GM23248 (cell line): ENCODE measurements at regions not wholly inside any gene's neighbourhood (a gene's known extent, or its start where the extent isn't known, plus 50 kb on each side); places are given as distances from the start of the nearest gene placed in this dataset.

ENCODE experiments used
- DNase-seq: peaks from one replicate; pipeline ENCODE4 v3.0.0-alpha.2; 2015
- H2AFZ ChIP-seq: fragments of 200-600 bp; sonication (generic); 2 replicates; pipeline ENCODE4 v1.6.1; 2016; ENCODE audit warnings: antibody characterized with exemption
- H3F3A ChIP-seq: fragments of 200-600 bp; sonication (generic); 2 replicates; pipeline ENCODE4 v1.6.1; 2016; ENCODE audit warnings: mild to moderate bottlenecking, antibody characterized with exemption, mixed run types; ENCODE audit not compliant: insufficient read depth
- H3K27ac ChIP-seq: fragments of 200-600 bp; sonication (generic); 2 replicates; pipeline ENCODE4 v1.5.1; 2016; ENCODE audit warnings: mild to moderate bottlenecking
- H3K27me3 ChIP-seq: fragments of 200-600 bp; sonication (generic); replicated peaks from 2 replicates; pipeline ENCODE4 v1.6.1; 2016; ENCODE audit warnings: mild to moderate bottlenecking; ENCODE audit not compliant: insufficient read depth
- H3K36me3 ChIP-seq: fragments of 200-600 bp; sonication (generic); 2 replicates; pipeline ENCODE4 v1.6.1; 2016; ENCODE audit warnings: low read depth, mild to moderate bottlenecking
- H3K4me1 ChIP-seq: fragments of 200-600 bp; sonication (generic); 2 replicates; pipeline ENCODE4 v1.6.1; 2016; ENCODE audit warnings: mild to moderate bottlenecking; ENCODE audit not compliant: insufficient read depth
- H3K4me2 ChIP-seq: fragments of 200-600 bp; sonication (generic); one replicate; pipeline ENCODE4 v1.6.1; 2016; ENCODE audit warnings: mild to moderate bottlenecking; ENCODE audit not compliant: unreplicated experiment
- H3K4me3 ChIP-seq: fragments of 200-600 bp; sonication (generic); 2 replicates; pipeline ENCODE4 v1.5.1; 2016; ENCODE audit warnings: mild to moderate bottlenecking
- H3K79me2 ChIP-seq: fragments of 200-600 bp; sonication (generic); 2 replicates; pipeline ENCODE4 v1.6.1; 2016; ENCODE audit warnings: mild to moderate bottlenecking; ENCODE audit not compliant: insufficient read depth
- H3K9ac ChIP-seq: fragments of 200-600 bp; sonication (generic); 2 replicates; pipeline ENCODE4 v1.6.1; 2016; ENCODE audit warnings: mild to moderate bottlenecking
- H3K9me2 ChIP-seq: fragments of 200-600 bp; sonication (generic); 2 replicates; pipeline ENCODE4 v1.6.1; 2016; ENCODE audit warnings: mixed run types, mild to moderate bottlenecking, moderate library complexity; ENCODE audit not compliant: insufficient read depth
- H3K9me3 ChIP-seq: fragments of 200-600 bp; sonication (generic); one replicate; pipeline ENCODE4 v1.6.1; 2017; ENCODE audit warnings: low read depth
- H4K20me1 ChIP-seq: fragments of 200-600 bp; sonication (generic); 2 replicates; pipeline ENCODE4 v1.6.0; 2016; ENCODE audit not compliant: insufficient read depth
- EZH2 ChIP-seq: fragments of 200-600 bp; sonication (generic); IDR thresholded peaks from 2 replicates; pipeline ENCODE4 v1.6.1; 2018; ENCODE audit warnings: antibody characterized with exemption, mild to moderate bottlenecking; ENCODE audit not compliant: insufficient read depth, poor library complexity, severe bottlenecking
- EZH2phosphoT487 ChIP-seq: fragments of 200-600 bp; sonication (generic); IDR thresholded peaks from 2 replicates; pipeline ENCODE4 v1.6.1; 2018; ENCODE audit warnings: antibody characterized with exemption, moderate library complexity, mild to moderate bottlenecking, low read depth; ENCODE audit not compliant: insufficient read depth
- WGBS, 2 experiments: methylation state at CpG; one replicate each; pipeline ENCODE4 v1.1.6; 2015 to 2017; ENCODE audit warnings: low lambda C conversion rate in 2 of 2, low coverage in 1 of 2; ENCODE audit errors: missing lambda C conversion rate in 2 of 2; 5-methylcytosine and 5-hydroxymethylcytosine counted together
- in situ Hi-C: fragments of 300-500 bp; cut with MboI; formaldehyde crosslinking; loops from 2 replicates; pipeline ENCODE4 v1.15.0; 2020

GRCh38 chr7:42625421-42625820 is 286.4 kb downstream of the C7orf25 start:
- no peak for DNase-seq
- H3K36me3 ChIP-seq = no peaks in the 10 kb centered on the region
- in situ Hi-C loops = no loop called here
- no peaks in the 10 kb centered on the region for H3K9me3 ChIP-seq
- H3K4me3 ChIP-seq = no peak overlapping the region
- TF ChIP-seq EZH2phosphoT487 (no peak), EZH2 (no peak)
- no peak overlapping the region for H3K9ac ChIP-seq
- 66 to 73% methylated on average over 4 of the region's 4 CpGs for WGBS, 2 experiments
- no peak overlapping the region for H3K4me2 ChIP-seq
- no peaks in the 10 kb centered on the region for H3K79me2 ChIP-seq
- H3K27me3 ChIP-seq = no peaks in the 10 kb centered on the region; the same call in 1 of the 2 replicates
- H2AFZ ChIP-seq = no peak overlapping the region
- H3F3A ChIP-seq = no peaks in the 10 kb centered on the region
- no peaks in the 10 kb centered on the region for H3K9me2 ChIP-seq
- no peaks in the 10 kb centered on the region for H4K20me1 ChIP-seq
- H3K27ac ChIP-seq = no peak overlapping the region
- H3K4me1 ChIP-seq = no peaks in the 10 kb centered on the region

- Histone ChIP-seq H3K79me2 (no peaks in the 10 kb centered on the region), H3K4me2 (no peak overlapping the region), H3K9ac (no peak overlapping the region), H3K9me3 (no peaks in the 10 kb centered on the region), H3F3A (no peaks in the 10 kb centered on the region), H4K20me1 (no peaks in the 10 kb centered on the region), H2AFZ (no peak overlapping the region), H3K27me3 (no peaks in the 10 kb centered on the region), H3K4me1 (no peaks in the 10 kb centered on the region), H3K9me2 (no peaks in the 10 kb centered on the region), H3K27ac (no peak overlapping the region), H3K36me3 (no peaks in the 10 kb centered on the region), H3K4me3 (no peak overlapping the region)
- in situ Hi-C loops = no loop called here
- DNase-seq = peak; percentile 47
- TF ChIP-seq EZH2phosphoT487 (no peak), EZH2 (no peak)
Observed at GRCh38 chr7:42624471-42624870, 287.4 kb downstream of the C7orf25 start.

GRCh38 chr7:42621543-42622219 is 290.2 kb downstream of the C7orf25 start:
- Histone ChIP-seq H3K9me3 (no peaks in the 10 kb centered on the region), H4K20me1 (no peaks in the 10 kb centered on the region), H3K27ac (no peak overlapping the region), H3K4me2 (no peak overlapping the region), H3K4me1 (no peaks in the 10 kb centered on the region), H3K9me2 (no peaks in the 10 kb centered on the region), H3K27me3 (no peaks in the 10 kb centered on the region; the same call in 1 of the 2 replicates), H3K4me3 (no peak overlapping the region), H2AFZ (no peak overlapping the region), H3K9ac (no peak overlapping the region), H3F3A (no peaks in the 10 kb centered on the region), H3K36me3 (no peaks in the 10 kb centered on the region), H3K79me2 (no peaks in the 10 kb centered on the region)
- TF ChIP-seq EZH2 (no peak), EZH2phosphoT487 (no peak)
- no peak for DNase-seq
- 86 to 97% methylated on average over 3 of the region's 3 CpGs for WGBS, 2 experiments
- in situ Hi-C loops = no loop called here

GRCh38 chr7:42618651-42619360 is 293.1 kb downstream of the C7orf25 start:
- Histone ChIP-seq H3K79me2 (no peaks in the 10 kb centered on the region), H2AFZ (no peak overlapping the region), H3K4me3 (no peak overlapping the region), H3K9me2 (no peaks in the 10 kb centered on the region), H3K9me3 (no peaks in the 10 kb centered on the region), H3K36me3 (no peaks in the 10 kb centered on the region), H3K9ac (no peak overlapping the region), H3K4me2 (no peak overlapping the region), H3F3A (no peaks in the 10 kb centered on the region), H3K4me1 (no peaks in the 10 kb centered on the region), H3K27me3 (no peaks in the 10 kb centered on the region; the same call in 1 of the 2 replicates), H3K27ac (no peak overlapping the region), H4K20me1 (no peaks in the 10 kb centered on the region)
- TF ChIP-seq EZH2 (no peak), EZH2phosphoT487 (no peak)
- WGBS, 2 experiments = 80 to 84% methylated on average over 7 of the region's 7 CpGs
- in situ Hi-C loops = no loop called here
- no peak for DNase-seq
